NCI-H82 treated with DMSO at 0.1 percent for 48 hours (cell line): ENCODE measurements at regions not wholly inside any gene's neighbourhood (a gene's known extent, or its start where the extent isn't known, plus 50 kb on each side); places are given as distances from the start of the nearest gene placed in this dataset.

ENCODE experiments used
- DNase-seq: peaks from one replicate; lab custom pipeline; 2025; ENCODE audit not compliant: unreplicated experiment; lab: John Stamatoyannopoulos, UW

DNA sequence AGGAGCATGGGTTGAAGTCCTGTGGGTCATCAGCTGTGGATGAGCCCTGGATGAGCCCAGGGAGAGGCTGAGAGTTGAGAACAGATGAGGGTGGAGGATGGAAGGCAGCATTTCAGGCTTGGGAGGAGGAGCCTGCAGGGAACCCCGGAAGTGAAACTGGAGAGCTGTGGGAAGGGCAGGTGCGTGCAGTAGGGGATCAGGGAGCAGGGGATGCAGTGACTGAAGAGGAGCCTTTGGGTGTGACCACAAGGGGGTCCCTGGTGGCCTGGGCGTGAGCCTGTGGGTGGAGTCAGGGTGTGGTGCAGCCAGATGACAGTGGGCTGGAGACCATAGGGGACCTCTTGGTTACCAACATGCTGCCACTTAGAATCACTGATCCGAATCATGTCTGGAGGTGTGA lies 115.5 kb downstream of the PAPOLA start:
- no peak for DNase-seq

GRCh38 chr14:96622926-96623325 lies 120.7 kb downstream of the PAPOLA start:
- no peak for DNase-seq

GRCh38 chr14:96623676-96624484 lies 121.7 kb downstream of the PAPOLA start:
- DNase-seq: no peak

- no peak for DNase-seq
Measured at GRCh38 chr14:96624661-96625425, 122.7 kb downstream of the PAPOLA start.

- DNase-seq: no peak
Measured at GRCh38 chr14:96625426-96625985, 123.3 kb downstream of the PAPOLA start.

GRCh38 chr14:96626121-96626768 lies 124.1 kb downstream of the PAPOLA start:
- no peak for DNase-seq

- no peak for DNase-seq
Measured at GRCh38 chr14:96626916-96627315, 124.7 kb downstream of the PAPOLA start.

GRCh38 chr14:96627386-96627785 lies 125.2 kb downstream of the PAPOLA start:
- no peak for DNase-seq

GRCh38 chr14:96627811-96628775 lies 125.9 kb downstream of the PAPOLA start:
- no peak for DNase-seq

DNA sequence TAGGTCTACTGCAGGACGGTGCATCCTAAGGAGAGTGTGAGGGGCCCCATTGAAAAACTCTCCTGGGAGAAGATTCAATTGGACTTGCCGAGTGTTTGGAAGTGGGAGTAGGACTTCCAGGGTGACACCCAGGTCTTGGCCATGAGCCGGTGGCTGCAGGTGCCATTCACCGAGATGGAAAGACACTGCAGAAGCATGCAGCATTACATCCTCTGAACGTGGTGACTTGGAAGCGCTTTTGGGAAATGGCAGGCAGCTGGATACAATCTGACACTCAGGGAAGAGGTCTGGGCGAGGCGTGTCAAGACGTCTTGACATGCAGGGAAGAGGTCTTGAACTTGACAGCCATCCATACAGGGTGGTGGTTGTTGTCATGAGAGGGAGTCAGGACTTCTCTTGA lies 126.9 kb downstream of the PAPOLA start:
- no peak for DNase-seq

DNA sequence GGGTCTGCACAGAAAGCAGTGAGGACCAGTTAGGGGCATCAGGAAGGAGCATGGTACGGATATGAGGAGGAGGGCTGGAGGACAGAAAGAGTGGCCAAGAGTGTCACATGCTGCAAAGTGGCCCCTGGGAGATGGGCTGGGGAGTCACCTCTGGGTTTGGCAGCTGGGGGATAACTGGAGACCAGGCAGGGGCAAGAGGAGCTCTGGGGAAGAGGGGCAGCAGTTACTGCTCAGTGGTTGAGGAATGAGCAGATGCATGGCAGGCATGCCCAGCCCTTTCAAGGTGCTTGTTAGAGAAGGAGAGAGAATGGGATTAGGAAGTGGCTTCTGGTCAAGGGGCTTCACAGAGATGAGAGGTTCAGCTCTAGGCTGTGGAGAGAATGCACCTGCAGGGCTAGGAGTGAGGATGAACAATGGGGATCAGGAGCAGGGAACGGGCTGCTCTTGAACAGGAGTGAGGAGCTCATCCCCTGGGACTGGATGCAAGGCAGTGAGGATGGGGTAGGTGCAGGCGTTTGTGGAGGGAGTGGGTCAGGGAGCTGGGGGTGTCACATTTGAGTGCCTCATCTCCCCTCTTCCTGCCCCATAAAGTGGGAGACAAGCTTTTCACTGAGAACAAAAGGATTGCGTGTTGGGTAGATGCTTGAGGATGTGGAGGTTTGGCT lies 127.5 kb downstream of the PAPOLA start:
- no peak for DNase-seq

DNA sequence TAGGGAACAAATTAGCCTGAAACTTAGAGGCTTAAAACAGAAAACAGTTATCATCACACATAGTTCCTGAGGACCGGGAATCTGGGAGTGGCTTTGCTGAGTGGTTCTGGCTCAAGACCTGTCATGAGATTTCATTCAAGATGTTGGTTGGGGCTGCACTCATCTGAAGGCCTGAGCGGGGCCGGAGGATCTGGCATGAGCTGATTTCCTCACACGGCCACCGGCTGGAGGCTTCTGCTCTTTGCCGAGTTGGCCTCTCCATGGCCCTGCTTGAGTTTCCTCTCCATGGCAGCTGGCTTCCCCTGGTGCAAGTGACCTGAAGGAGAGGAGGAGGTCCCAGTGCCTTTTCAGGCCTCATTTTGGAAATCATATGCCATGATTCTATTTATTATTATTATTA lies 128.1 kb downstream of the PAPOLA start:
- DNase-seq: no peak

DNA sequence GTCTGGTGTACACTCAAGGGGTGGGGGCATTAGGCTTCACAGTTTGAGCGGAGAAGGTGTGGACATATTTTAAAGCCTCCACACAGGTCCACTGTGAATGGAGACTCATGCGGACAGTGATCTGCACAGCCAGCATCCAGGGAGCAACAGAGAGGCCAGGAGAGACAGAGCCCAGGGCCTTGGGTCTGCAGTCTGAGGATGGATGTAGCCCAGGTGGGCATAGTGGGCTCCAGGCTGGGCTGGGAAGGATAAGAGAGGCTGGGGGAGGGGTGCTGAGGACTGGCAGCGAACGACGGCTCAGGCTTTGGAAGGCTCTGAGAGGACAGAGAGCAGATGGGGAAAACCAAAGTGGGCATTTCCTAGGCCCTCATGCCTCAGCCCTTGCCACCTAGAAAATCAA lies 128.8 kb downstream of the PAPOLA start:
- no peak for DNase-seq

DNA sequence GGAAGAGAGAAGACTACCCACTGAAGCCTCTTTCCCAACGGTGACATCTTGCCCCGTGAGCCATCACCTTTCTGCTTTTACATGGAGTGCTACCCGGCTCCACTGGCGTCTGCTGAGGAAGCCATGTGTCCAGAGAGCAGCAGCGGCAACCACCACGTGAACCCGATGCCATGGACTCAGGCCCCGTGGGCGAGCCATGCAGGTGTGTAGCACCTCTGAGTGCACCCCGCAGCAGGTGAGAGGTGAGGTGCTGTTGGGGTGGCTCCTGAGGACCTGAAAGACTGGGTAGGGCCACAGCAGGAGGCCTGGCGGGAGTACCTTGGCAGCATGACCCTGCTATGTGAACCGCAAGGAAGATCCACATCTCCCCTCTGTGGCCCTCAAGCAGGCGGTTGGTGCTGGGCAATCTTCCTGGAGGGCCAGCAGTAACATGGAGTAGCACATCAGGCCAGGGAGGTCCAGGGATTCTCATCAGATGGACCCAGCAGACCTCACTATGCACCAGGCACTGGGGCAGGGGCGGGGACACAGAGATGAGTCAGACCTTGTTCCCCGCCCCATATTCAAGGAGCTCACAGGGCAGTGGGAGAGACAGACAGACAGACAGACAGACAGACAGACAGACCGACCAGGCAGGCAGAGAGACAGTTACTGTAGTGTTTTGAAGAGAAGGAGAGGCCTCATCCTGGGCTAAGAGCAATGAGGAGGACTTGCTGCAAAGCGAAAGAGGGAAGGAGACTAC lies 129.6 kb downstream of the PAPOLA start:
- no peak for DNase-seq

GRCh38 chr14:96632363-96632758 lies 130.2 kb downstream of the PAPOLA start:
- DNase-seq: no peak

DNA sequence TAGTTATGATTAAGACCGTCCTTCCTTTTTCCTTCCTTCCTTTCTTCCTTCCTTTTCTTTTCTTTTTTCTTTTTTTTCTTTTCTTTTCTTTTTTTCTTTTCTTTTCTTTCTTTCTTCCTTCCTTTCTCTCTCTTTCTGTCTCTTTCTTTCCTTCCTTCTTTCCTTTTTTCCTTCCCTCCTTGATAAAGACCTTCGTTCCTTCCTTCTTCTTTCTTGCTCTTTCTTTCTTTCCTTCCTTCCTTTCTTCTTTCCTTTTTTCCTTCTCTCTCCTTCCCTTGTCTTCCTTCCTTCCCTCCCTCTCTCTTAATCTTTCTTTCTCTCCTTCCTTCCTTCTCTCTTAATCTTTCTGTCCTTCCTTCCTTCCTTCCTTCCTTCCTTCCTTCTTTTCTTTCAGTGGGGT lies 130.9 kb downstream of the PAPOLA start:
- no peak for DNase-seq

GRCh38 chr14:96634481-96634880 lies 132.3 kb downstream of the PAPOLA start:
- no peak for DNase-seq

GRCh38 chr14:96634896-96635295 lies 132.7 kb downstream of the PAPOLA start:
- no peak for DNase-seq

- DNase-seq: no peak
Measured at GRCh38 chr14:96635850-96636249, 133.7 kb downstream of the PAPOLA start.
